Hippocampal formation (tissue), 2 donors: ENCODE measurements at regions not wholly inside any gene's neighbourhood (a gene's known extent, or its start where the extent isn't known, plus 50 kb on each side); places are given as distances from the start of the nearest gene placed in this dataset.
A peak's percentile ranks its signal among the peaks of the same experiment; 100 is the strongest.

Experiments
- DNase-seq, 2 donors: peaks; one replicate each; lab custom pipeline; 2025; lab: John Stamatoyannopoulos, UW

- DNase-seq = peak in 1 of 2 donors; percentile 19
Observed at GRCh38 chr1:68331117-68331865, 99.0 kb upstream of the WLS start.

GRCh38 chr1:68330391-68330790, 98.1 kb upstream of the WLS start:
- DNase-seq = no peak

GRCh38 chr1:68329096-68329835, 96.9 kb upstream of the WLS start:
- DNase-seq = no peak

GRCh38 chr1:68328490-68328889, 96.2 kb upstream of the WLS start:
- no peak for DNase-seq

GRCh38 chr1:68327414-68327813, 95.1 kb upstream of the WLS start:
- DNase-seq = no peak

- no peak for DNase-seq
Observed at GRCh38 chr1:68326481-68326880, 94.2 kb upstream of the WLS start.

- no peak for DNase-seq
Observed at GRCh38 chr1:68324316-68324715, 92.0 kb upstream of the WLS start.

- DNase-seq = no peak
Observed at GRCh38 chr1:68322837-68323687, 90.7 kb upstream of the WLS start.

GRCh38 chr1:68322096-68322495, 89.8 kb upstream of the WLS start:
- DNase-seq = no peak

GRCh38 chr1:68321084-68321685, 88.9 kb upstream of the WLS start:
- peak; percentile 15 to 44 for DNase-seq

GRCh38 chr1:68320349-68320748, 88.0 kb upstream of the WLS start:
- DNase-seq = no peak

GRCh38 chr1:68319907-68320306, 87.6 kb upstream of the WLS start:
- no peak for DNase-seq

- no peak for DNase-seq
Observed at GRCh38 chr1:68317543-68317942, 85.2 kb upstream of the WLS start.

- DNase-seq = no peak
Observed at GRCh38 chr1:68314151-68314780, 81.9 kb upstream of the WLS start.

GRCh38 chr1:68313735-68314134, 81.4 kb upstream of the WLS start:
- DNase-seq = no peak

- DNase-seq = no peak
Observed at GRCh38 chr1:68308034-68308433, 75.7 kb upstream of the WLS start.

- no peak for DNase-seq
Observed at GRCh38 chr1:68307378-68307787, 75.1 kb upstream of the WLS start.

- no peak for DNase-seq
Observed at GRCh38 chr1:68301471-68302001, 69.2 kb upstream of the WLS start.

- DNase-seq = no peak
Observed at GRCh38 chr1:68294367-68295066, 62.2 kb upstream of the WLS start.

GRCh38 chr1:68293609-68294366, 61.5 kb upstream of the WLS start:
- DNase-seq = no peak
